ENCODE measurements at regions not wholly inside any gene's neighbourhood (a gene's known extent, or its start where the extent isn't known, plus 50 kb on each side); places are given as distances from the start of the nearest gene placed in this dataset.
"Not testable (repeated sequence)": the region's sequence is repeated elsewhere in the genome, so short reads cannot be mapped to it uniquely, and the experiment has no call there.

- peak in 1 of 5 donors; percentile 10 for DNase-seq
These were observed 189.0 kb downstream of the GALNT1 start for GRCh38 chr18:35770376-35771014.

- DNase-seq = no peak
These were observed 189.6 kb downstream of the GALNT1 start for GRCh38 chr18:35771172-35771571.

- DNase-seq = no peak
These were observed 194.3 kb downstream of the GALNT1 start for GRCh38 chr18:35775887-35776286.

GRCh38 chr18:35776473-35776872 is 194.9 kb downstream of the GALNT1 start:
- DNase-seq = no peak

- DNase-seq = no peak
These were observed 195.4 kb upstream of the RMP24 start for GRCh38 chr18:35777039-35777438.

GRCh38 chr18:35778850-35779627 is 193.4 kb upstream of the RMP24 start:
- no peak for DNase-seq

- no peak for DNase-seq
These were observed 191.5 kb upstream of the RMP24 start for GRCh38 chr18:35780937-35781336.

GRCh38 chr18:35782926-35783325 is 189.6 kb upstream of the RMP24 start:
- no peak for DNase-seq

GRCh38 chr18:35786365-35787042 is 186.0 kb upstream of the RMP24 start:
- DNase-seq = no peak

- no peak for DNase-seq
These were observed 182.9 kb upstream of the RMP24 start for GRCh38 chr18:35789543-35789942.

GRCh38 chr18:35797948-35798347 is 174.5 kb upstream of the RMP24 start:
- DNase-seq = no peak

- no peak for DNase-seq
These were observed 168.9 kb upstream of the RMP24 start for GRCh38 chr18:35803551-35803950.

- DNase-seq = no peak
These were observed 168.1 kb upstream of the RMP24 start for GRCh38 chr18:35804377-35804776.

GRCh38 chr18:35807811-35808335 is 164.6 kb upstream of the RMP24 start:
- DNase-seq = no peak

GRCh38 chr18:35808796-35809195 is 163.7 kb upstream of the RMP24 start:
- DNase-seq = no peak

GRCh38 chr18:35810520-35810919 is 162.0 kb upstream of the RMP24 start:
- no peak for DNase-seq

GRCh38 chr18:35811896-35812295 is 160.6 kb upstream of the RMP24 start:
- DNase-seq = no peak

GRCh38 chr18:35815011-35815410 is 157.5 kb upstream of the RMP24 start:
- not testable (repeated sequence) for DNase-seq

GRCh38 chr18:35816003-35816402 is 156.5 kb upstream of the RMP24 start:
- DNase-seq = no peak

GRCh38 chr18:35817604-35818352 is 154.7 kb upstream of the RMP24 start:
- DNase-seq = no peak

- no peak for DNase-seq
These were observed 154.2 kb upstream of the RMP24 start for GRCh38 chr18:35818353-35818667.

- DNase-seq = no peak
These were observed 150.1 kb upstream of the RMP24 start for GRCh38 chr18:35822413-35822812.

GRCh38 chr18:35826477-35826876 is 146.0 kb upstream of the RMP24 start:
- no peak for DNase-seq

All from T-helper 1 cell (primary cell).